GM12878 (cell line): ENCODE measurements at regions not wholly inside any gene's neighbourhood (a gene's known extent, or its start where the extent isn't known, plus 50 kb on each side); places are given as distances from the start of the nearest gene placed in this dataset.

ENCODE experiments used
- CEBPB ChIP-seq, 2 experiments: fragments of 150-350 bp in 1 of 2; IDR thresholded peaks; 2 replicates each; pipeline ENCODE4 v1.6.1; 2012 to 2014; ENCODE audit warnings: low read depth in 2 of 2, low read length in 2 of 2, borderline replicate concordance in 1 of 2, inconsistent platforms in 1 of 2
- CTCF ChIP-seq, 3 experiments: IDR thresholded peaks in 2 of 3; conservative IDR thresholded peaks in 1 of 3; 2 replicates each; pipeline ENCODE4 v1.5.1; 2011; ENCODE audit warnings: low read depth in 3 of 3, low read length in 3 of 3, mild to moderate bottlenecking in 3 of 3, control low read depth in 2 of 3, moderate library complexity in 2 of 3, inconsistent platforms in 1 of 3, mixed read lengths in 1 of 3; ENCODE audit not compliant: control insufficient read depth in 2 of 3, insufficient read depth in 1 of 3; ENCODE audit errors: extremely low read depth in 1 of 3
- PAX5 ChIP-seq: IDR thresholded peaks from 2 replicates; pipeline ENCODE4 v1.6.1; 2011; ENCODE audit warnings: low read depth, low read length, borderline replicate concordance
- RAD21 ChIP-seq: IDR thresholded peaks from 2 replicates; pipeline ENCODE4 v1.6.1; 2011; ENCODE audit warnings: mild to moderate bottlenecking, low read depth, low read length, moderate library complexity; ENCODE audit not compliant: insufficient read depth

GRCh38 chr1:68571454-68572235 lies 74.8 kb upstream of the DEPDC1 start:
- TF ChIP-seq PAX5 = no peak
- TF ChIP-seq CTCF (IDR thresholded peaks at IDR 0.05 in 2 of 3, conservative IDR thresholded peaks at IDR 0.05 in 1 of 3; ENCODE audit: control insufficient read depth in 2 of 3, extremely low read depth in 1 of 3, insufficient read depth in 1 of 3, low read depth in 3 of 3, low read length in 3 of 3) = no peak
- TF ChIP-seq CEBPB (IDR thresholded peaks at IDR 0.05; ENCODE audit: borderline replicate concordance in 1 of 2, low read depth in 2 of 2, low read length in 2 of 2) = no peak
- no peak for TF ChIP-seq RAD21
